ENCODE measurements at regions not wholly inside any gene's neighbourhood (a gene's known extent, or its start where the extent isn't known, plus 50 kb on each side); places are given as distances from the start of the nearest gene placed in this dataset.

DNA sequence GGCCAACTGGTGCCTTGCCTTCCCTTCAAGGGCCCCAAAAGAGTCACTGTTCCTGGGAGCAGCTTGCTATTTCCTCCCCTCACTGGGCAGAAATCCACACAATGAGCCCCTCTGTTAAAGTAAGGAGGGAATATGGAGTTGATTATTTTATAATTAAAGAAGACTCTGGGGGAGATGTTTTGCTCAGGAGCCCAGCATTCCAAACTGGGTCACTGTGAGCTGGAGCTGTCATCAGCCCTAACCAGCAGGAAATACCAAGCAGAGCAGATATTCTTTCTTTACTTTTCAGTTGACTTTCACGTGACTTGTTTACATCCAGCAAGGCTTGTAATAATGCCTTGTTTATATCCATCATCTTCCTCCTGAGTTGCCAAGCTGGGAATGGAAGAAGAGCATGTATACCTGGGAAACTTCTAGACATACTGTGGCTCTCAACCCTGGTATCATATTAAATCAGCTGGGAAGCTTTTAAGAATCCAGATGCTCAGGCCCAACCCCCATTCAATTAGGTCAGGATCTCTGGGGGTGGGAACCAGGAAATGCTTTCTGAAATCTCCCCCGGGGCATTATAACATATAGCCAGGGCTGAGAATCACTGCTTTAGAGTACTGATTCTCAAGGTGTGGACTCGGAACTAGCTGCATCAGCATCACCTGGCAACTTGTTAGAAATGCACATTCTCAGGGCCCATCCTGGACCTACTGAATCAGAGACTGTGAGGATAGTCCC lies 175.6 kb upstream of the MYLIP start:
- TF ChIP-seq FOXM1 (IDR thresholded peaks at IDR 0.05; ENCODE audit: borderline replicate concordance, low read depth) = no peak
- TF ChIP-seq, protein P1, sequence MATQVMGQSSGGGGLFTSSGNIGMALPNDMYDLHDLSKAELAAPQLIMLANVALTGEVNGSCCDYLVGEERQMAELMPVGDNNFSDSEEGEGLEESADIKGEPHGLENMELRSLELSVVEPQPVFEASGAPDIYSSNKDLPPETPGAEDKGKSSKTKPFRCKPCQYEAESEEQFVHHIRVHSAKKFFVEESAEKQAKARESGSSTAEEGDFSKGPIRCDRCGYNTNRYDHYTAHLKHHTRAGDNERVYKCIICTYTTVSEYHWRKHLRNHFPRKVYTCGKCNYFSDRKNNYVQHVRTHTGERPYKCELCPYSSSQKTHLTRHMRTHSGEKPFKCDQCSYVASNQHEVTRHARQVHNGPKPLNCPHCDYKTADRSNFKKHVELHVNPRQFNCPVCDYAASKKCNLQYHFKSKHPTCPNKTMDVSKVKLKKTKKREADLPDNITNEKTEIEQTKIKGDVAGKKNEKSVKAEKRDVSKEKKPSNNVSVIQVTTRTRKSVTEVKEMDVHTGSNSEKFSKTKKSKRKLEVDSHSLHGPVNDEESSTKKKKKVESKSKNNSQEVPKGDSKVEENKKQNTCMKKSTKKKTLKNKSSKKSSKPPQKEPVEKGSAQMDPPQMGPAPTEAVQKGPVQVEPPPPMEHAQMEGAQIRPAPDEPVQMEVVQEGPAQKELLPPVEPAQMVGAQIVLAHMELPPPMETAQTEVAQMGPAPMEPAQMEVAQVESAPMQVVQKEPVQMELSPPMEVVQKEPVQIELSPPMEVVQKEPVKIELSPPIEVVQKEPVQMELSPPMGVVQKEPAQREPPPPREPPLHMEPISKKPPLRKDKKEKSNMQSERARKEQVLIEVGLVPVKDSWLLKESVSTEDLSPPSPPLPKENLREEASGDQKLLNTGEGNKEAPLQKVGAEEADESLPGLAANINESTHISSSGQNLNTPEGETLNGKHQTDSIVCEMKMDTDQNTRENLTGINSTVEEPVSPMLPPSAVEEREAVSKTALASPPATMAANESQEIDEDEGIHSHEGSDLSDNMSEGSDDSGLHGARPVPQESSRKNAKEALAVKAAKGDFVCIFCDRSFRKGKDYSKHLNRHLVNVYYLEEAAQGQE (IDR thresholded peaks at IDR 0.05; ENCODE audit: low read depth) = no peak
- TF ChIP-seq TCF12 (IDR thresholded peaks at IDR 0.05; ENCODE audit: low read depth) = no peak
- no peak for TF ChIP-seq RAD21 (IDR thresholded peaks at IDR 0.05; ENCODE audit: low read depth)
- no peak for TF ChIP-seq EP300 (IDR thresholded peaks at IDR 0.05; ENCODE audit: borderline replicate concordance)
- TF ChIP-seq, protein P2, sequence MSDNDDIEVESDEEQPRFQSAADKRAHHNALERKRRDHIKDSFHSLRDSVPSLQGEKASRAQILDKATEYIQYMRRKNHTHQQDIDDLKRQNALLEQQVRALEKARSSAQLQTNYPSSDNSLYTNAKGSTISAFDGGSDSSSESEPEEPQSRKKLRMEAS (IDR thresholded peaks at IDR 0.05) = no peak
- TF ChIP-seq TAF1 (IDR thresholded peaks at IDR 0.05; ENCODE audit: low read depth) = no peak
- TF ChIP-seq CEBPB (IDR thresholded peaks at IDR 0.05) = no peak
- TF ChIP-seq CREB1 (IDR thresholded peaks at IDR 0.05; ENCODE audit: low read depth) = no peak
- TF ChIP-seq NFIC (IDR thresholded peaks at IDR 0.05) = no peak
- TF ChIP-seq, protein P3, sequence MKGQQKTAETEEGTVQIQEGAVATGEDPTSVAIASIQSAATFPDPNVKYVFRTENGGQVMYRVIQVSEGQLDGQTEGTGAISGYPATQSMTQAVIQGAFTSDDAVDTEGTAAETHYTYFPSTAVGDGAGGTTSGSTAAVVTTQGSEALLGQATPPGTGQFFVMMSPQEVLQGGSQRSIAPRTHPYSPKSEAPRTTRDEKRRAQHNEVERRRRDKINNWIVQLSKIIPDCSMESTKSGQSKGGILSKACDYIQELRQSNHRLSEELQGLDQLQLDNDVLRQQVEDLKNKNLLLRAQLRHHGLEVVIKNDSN (IDR thresholded peaks at IDR 0.05) = no peak
- no peak for TF ChIP-seq TEAD4 (IDR thresholded peaks at IDR 0.05)
